ENCODE measurements at regions not wholly inside any gene's neighbourhood (a gene's known extent, or its start where the extent isn't known, plus 50 kb on each side); places are given as distances from the start of the nearest gene placed in this dataset.

- Mint-ChIP-seq H3K4me3 (no peak overlapping the region), H3K4me1 (ENCODE audit: low read depth) (no peaks in the 10 kb centered on the region), H3K27ac (no peak overlapping the region), H3K27me3 (ENCODE audit: insufficient read depth) (peaks cover 3% of the 10 kb centered on the region), H3K9me3 (peaks cover 17% of the 10 kb centered on the region; the same call in 1 of the 2 replicates), H3K36me3 (ENCODE audit: low read depth) (no peaks in the 10 kb centered on the region)
- no peak for TF ChIP-seq CTCF (IDR thresholded peaks at IDR 0.05)
- DNase-seq = no peak
These were observed 278.2 kb downstream of the BCL11B start for GRCh38 chr14:98993818-98994217.

- no peak for TF ChIP-seq CTCF (IDR thresholded peaks at IDR 0.05)
- no peak for DNase-seq
- Mint-ChIP-seq H3K4me3 (no peak overlapping the region), H3K4me1 (ENCODE audit: low read depth) (no peaks in the 10 kb centered on the region), H3K27me3 (ENCODE audit: insufficient read depth) (peaks cover 3% of the 10 kb centered on the region), H3K9me3 (peaks cover 17% of the 10 kb centered on the region; the same call in 1 of the 2 replicates), H3K36me3 (ENCODE audit: low read depth) (no peaks in the 10 kb centered on the region), H3K27ac (no peak overlapping the region)
These were observed 277.4 kb downstream of the BCL11B start for GRCh38 chr14:98994561-98994960.

- no peak overlapping the region for H3K4me3 Mint-ChIP-seq
- peaks cover 17% of the 10 kb centered on the region; the same call in 1 of the 2 replicates for H3K9me3 Mint-ChIP-seq
- no peak overlapping the region for H3K27ac Mint-ChIP-seq
- no peaks in the 10 kb centered on the region for H3K4me1 Mint-ChIP-seq (ENCODE audit: low read depth)
- DNase-seq = no peak
- no peak for TF ChIP-seq CTCF (IDR thresholded peaks at IDR 0.05)
- peaks cover 3% of the 10 kb centered on the region for H3K27me3 Mint-ChIP-seq (ENCODE audit: insufficient read depth)
- no peaks in the 10 kb centered on the region for H3K36me3 Mint-ChIP-seq (ENCODE audit: low read depth)
These were observed 274.3 kb downstream of the BCL11B start for GRCh38 chr14:98997526-98998205.

GRCh38 chr14:98999345-98999744, 272.7 kb downstream of the BCL11B start:
- peaks cover 3% of the 10 kb centered on the region for H3K27me3 Mint-ChIP-seq (ENCODE audit: insufficient read depth)
- DNase-seq = no peak
- no peak overlapping the region for H3K27ac Mint-ChIP-seq
- no peak overlapping the region for H3K4me3 Mint-ChIP-seq
- H3K4me1 Mint-ChIP-seq (ENCODE audit: low read depth) = no peaks in the 10 kb centered on the region
- TF ChIP-seq CTCF (IDR thresholded peaks at IDR 0.05) = no peak
- peaks cover 13% of the 10 kb centered on the region; the same call in 1 of the 2 replicates for H3K9me3 Mint-ChIP-seq
- no peaks in the 10 kb centered on the region for H3K36me3 Mint-ChIP-seq (ENCODE audit: low read depth)

- peaks cover 13% of the 10 kb centered on the region; the same call in 1 of the 2 replicates for H3K9me3 Mint-ChIP-seq
- no peaks in the 10 kb centered on the region for H3K4me1 Mint-ChIP-seq (ENCODE audit: low read depth)
- DNase-seq = no peak
- TF ChIP-seq CTCF (IDR thresholded peaks at IDR 0.05) = no peak
- H3K27me3 Mint-ChIP-seq (ENCODE audit: insufficient read depth) = peaks cover 3% of the 10 kb centered on the region
- H3K27ac Mint-ChIP-seq = no peak overlapping the region
- no peaks in the 10 kb centered on the region for H3K36me3 Mint-ChIP-seq (ENCODE audit: low read depth)
- no peak overlapping the region for H3K4me3 Mint-ChIP-seq
These were observed 272.1 kb downstream of the BCL11B start for GRCh38 chr14:98999901-99000300.
